ENCODE measurements at regions not wholly inside any gene's neighbourhood (a gene's known extent, or its start where the extent isn't known, plus 50 kb on each side); places are given as distances from the start of the nearest gene placed in this dataset.

DNA sequence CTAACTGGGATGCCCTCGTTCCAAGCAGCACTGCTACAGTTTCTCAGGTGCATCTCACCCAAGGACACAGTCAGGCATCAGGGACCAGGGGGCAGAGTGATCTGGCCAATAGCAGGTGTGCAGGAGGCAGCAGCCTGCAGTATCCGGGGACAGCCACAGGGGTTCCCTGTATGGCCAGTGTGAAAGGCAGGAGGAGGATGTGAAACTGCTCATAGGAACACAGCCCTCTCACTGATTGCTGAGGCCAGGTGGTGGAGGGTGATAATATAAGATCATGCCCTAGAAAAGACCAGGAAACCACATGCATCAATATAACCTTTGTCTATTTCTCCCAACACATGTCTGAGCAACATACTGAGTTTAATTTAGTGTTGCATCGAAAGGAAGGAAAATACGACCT is 112.7 kb upstream of the TACR1 start:
- TF ChIP-seq, protein P1, sequence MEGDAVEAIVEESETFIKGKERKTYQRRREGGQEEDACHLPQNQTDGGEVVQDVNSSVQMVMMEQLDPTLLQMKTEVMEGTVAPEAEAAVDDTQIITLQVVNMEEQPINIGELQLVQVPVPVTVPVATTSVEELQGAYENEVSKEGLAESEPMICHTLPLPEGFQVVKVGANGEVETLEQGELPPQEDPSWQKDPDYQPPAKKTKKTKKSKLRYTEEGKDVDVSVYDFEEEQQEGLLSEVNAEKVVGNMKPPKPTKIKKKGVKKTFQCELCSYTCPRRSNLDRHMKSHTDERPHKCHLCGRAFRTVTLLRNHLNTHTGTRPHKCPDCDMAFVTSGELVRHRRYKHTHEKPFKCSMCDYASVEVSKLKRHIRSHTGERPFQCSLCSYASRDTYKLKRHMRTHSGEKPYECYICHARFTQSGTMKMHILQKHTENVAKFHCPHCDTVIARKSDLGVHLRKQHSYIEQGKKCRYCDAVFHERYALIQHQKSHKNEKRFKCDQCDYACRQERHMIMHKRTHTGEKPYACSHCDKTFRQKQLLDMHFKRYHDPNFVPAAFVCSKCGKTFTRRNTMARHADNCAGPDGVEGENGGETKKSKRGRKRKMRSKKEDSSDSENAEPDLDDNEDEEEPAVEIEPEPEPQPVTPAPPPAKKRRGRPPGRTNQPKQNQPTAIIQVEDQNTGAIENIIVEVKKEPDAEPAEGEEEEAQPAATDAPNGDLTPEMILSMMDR (IDR thresholded peaks at IDR 0.05; ENCODE audit: poor library complexity): no peak
- TF ChIP-seq EZH2phosphoT487 (IDR thresholded peaks at IDR 0.05; ENCODE audit: low read depth, severe bottlenecking, unreplicated experiment): no peak
- no peak for TF ChIP-seq EZH2 (IDR thresholded peaks at IDR 0.05; ENCODE audit: borderline replicate concordance)
